GM13976 (cell line): ENCODE measurements at regions not wholly inside any gene's neighbourhood (a gene's known extent, or its start where the extent isn't known, plus 50 kb on each side); places are given as distances from the start of the nearest gene placed in this dataset.

Experiments
- DNase-seq: peaks from one replicate; pipeline ENCODE4 v3.0.0; 2012; ENCODE audit warnings: low spot score
- in situ Hi-C: fragments of 300-500 bp; cut with MboI; formaldehyde crosslinking; loops from one replicate; pipeline ENCODE4 v1.12.0; 2022; ENCODE audit warnings: low sequenced_read_pairs, mixed read lengths, inconsistent platforms; ENCODE audit not compliant: unreplicated experiment
- TF ChIP-seq, protein P1 (sequence below): IDR thresholded peaks from 2 replicates; pipeline ENCODE4 v1.5.1; 2012; ENCODE audit warnings: borderline replicate concordance, mild to moderate bottlenecking; ENCODE audit not compliant: insufficient read depth; ENCODE audit errors: extremely low read depth, missing control alignments, control extremely low read depth

DNA sequence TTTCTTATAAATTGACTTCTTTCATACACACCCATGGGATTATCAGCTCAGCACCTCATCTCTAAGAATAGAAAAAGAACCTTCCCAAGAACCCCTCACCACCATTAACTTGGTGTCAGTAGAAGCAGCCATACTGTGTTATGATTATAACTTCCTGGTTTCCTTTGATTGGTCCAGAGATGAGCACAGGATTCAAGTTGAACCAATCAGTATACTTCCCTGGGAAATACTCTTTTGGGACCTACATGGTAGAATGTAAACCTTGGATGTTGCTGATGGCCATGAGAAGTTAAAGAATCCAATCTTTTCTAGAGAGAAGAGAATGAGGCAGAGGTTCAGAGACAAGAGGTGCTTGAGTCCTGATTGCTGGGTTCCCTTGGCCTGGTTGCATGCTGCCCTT, 190.8 kb downstream of the BMP7 start:
- DNase-seq = no peak
- TF ChIP-seq, protein P1, sequence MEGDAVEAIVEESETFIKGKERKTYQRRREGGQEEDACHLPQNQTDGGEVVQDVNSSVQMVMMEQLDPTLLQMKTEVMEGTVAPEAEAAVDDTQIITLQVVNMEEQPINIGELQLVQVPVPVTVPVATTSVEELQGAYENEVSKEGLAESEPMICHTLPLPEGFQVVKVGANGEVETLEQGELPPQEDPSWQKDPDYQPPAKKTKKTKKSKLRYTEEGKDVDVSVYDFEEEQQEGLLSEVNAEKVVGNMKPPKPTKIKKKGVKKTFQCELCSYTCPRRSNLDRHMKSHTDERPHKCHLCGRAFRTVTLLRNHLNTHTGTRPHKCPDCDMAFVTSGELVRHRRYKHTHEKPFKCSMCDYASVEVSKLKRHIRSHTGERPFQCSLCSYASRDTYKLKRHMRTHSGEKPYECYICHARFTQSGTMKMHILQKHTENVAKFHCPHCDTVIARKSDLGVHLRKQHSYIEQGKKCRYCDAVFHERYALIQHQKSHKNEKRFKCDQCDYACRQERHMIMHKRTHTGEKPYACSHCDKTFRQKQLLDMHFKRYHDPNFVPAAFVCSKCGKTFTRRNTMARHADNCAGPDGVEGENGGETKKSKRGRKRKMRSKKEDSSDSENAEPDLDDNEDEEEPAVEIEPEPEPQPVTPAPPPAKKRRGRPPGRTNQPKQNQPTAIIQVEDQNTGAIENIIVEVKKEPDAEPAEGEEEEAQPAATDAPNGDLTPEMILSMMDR = no peak
- in situ Hi-C loops = loop anchor here (25.0 kb wide), 1 partner anchor 412 kb away; no protein-coding TSS in a partner anchor

DNA sequence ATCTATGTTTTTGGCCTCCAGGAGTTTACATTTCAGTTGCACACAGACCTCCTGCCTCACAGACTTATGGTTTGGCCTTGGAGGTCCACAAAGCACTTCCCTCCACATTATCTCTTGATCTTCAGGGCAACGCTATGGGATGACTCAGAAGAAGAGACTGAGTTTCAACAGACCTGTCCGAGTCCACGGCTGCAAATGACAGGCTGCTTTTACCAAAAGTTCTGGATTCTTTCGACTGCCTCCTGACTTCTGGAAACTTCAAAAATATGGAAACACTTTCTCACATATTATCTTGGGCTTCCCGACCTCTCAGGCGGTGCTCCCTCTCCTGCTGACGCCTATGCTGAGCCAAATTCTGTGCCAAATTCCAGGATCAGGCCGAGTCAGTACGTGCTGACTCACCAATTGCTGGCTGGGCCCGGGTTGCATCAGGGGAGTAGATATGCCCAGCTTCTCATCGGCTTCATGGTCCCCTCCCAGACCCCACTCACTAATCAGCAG, 190.2 kb downstream of the BMP7 start:
- no peak for DNase-seq
- TF ChIP-seq, protein P1 = no peak
- in situ Hi-C loops = loop anchor here (25.0 kb wide), 1 partner anchor 411 kb away; no protein-coding TSS in a partner anchor

DNA sequence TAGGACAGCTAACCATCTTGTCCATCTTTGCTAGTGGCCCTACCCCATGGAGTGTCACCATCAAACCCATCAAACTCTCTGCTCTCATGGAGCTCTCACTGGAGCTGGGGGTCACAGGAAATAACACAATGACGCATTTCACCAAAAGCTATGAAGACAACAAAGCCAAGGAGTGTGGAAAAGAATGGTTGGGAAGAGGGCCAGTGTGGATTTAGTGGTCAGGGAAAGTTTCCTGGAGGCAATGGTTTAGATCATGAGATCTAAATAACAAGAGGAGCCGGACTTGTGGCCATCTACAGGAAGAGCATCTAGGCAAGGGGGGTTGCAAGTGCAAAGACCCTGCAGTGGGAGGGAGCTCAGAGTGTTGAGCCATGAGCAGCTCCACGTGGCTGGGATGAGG, 189.5 kb downstream of the BMP7 start:
- in situ Hi-C loops = loop anchor here (25.0 kb wide), 1 partner anchor 410 kb away; no protein-coding TSS in a partner anchor
- DNase-seq = no peak
- TF ChIP-seq, protein P1 = no peak

DNA sequence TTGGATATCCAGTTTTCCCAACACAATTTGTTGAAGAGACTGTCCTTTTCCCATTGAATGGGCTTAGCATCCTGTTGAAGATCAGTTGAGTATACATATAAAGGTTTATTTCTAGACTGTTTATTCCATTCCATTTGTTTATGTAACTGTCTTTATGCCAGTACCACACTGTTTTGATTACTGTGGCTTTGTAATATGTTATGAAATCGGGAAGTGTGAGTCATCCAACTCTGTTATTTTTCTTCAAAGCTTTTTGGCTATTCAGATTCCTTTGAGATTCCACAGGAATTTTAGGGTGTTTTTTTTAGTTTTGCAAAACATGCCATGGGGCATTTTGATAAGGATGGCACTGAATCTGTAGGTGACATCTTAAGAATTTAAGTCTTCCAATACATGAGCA, 188.3 kb downstream of the BMP7 start:
- in situ Hi-C loops = loop anchor here (25.0 kb wide), 1 partner anchor 409 kb away; no protein-coding TSS in a partner anchor
- TF ChIP-seq, protein P1 = no peak
- DNase-seq = no peak

DNA sequence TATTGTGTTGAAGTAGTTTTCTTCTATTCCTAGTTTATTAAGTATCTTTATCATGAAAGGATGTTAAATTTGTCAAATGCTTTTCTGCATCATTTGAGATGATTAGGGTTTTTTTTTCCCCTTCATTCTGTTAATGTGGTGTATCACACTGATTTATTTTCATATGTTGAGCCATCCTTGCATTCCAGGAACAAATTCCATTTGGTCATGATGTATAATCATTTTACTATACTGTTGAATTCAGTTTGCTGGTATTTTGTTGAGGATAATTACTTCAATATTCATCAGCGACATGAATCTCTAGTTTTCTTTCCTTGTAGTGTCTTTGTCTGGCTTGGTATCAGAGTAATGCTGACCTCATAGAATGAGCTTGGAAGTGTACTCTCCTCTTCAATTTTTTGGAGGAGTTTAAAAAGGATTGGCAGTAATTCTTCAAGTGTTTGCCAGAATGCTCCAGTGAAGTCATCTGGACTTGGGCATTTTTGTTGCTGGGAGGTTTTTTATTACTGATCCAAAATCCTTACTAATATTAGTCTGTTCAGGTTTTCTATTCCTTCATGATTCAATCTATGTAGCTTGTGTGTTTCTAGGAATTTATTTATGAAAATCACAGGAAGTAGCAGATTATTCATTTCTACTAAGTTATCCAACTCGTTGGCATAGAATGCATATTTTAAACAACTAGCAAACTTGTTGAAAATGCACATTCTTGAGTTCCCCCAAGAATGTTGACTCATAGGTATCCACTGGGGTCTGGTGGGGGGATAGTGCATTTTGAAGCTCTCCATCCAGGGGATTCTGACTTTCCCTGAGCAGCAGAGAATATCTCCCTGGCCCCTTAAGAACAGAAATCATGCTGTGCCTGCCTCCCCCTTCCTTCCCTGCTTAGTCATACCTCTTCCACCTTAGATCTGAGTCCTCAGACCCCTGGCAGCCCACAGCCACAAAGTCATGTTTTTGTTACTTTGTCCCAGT, 187.1 kb downstream of the BMP7 start:
- in situ Hi-C loops = loop anchor here (10.0 to 25.0 kb wide), 2 partner anchors 245 to 408 kb away; partner anchors contain the start of gene SPO11
- TF ChIP-seq, protein P1 = no peak
- no peak for DNase-seq

DNA sequence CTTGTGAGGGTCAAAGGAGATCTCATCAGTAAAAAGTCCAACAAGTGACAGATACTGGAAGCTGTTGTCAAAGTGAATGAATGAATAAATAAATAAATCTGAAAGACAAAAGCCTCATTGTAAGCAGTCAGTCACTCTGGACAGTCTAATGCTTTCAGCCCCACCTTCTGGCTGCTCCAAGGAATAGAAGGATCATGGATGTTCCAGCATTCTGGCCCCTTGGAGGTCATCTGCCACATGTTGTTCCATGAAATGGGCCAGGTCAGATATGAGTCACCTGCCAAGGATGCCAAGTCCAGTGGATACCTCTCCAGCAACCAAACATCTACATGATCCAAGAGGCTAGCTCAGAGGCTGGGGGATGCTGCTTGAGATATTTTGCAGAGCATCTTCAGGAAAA, 185.6 kb downstream of the BMP7 start:
- TF ChIP-seq, protein P1 = no peak
- no peak for DNase-seq
- in situ Hi-C loops = loop anchor here (10.0 to 25.0 kb wide), 2 partner anchors 244 to 407 kb away; partner anchors contain the start of gene SPO11
